GM12872 (cell line): ENCODE measurements at regions not wholly inside any gene's neighbourhood (a gene's known extent, or its start where the extent isn't known, plus 50 kb on each side); places are given as distances from the start of the nearest gene placed in this dataset.

Experiments
- TF ChIP-seq, protein P1 (sequence below): IDR thresholded peaks from 3 replicates; pipeline ENCODE4 v1.5.1; 2011; ENCODE audit warnings: low read depth, mild to moderate bottlenecking, low read length, moderate library complexity; ENCODE audit not compliant: insufficient read depth

DNA sequence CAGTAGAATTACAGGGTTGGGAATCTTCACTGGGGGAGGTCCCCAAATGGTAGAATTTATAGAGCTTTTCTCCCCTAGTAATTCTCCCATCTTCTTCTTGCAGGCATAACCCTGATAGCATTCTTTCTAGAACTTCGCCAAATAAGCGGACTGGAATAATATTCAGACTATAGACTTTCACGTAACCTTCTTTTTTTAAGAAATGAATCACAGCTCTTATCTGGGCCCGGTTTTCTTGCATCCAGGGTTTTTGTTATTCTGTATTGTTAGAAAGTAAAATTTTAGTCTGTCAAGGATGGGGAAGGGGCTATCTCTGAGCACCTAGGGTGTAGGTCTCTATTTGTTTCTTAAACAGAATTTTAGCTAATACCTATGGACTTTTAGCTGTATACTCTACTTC is 476.8 kb upstream of the CITED2 start:
- TF ChIP-seq, protein P1, sequence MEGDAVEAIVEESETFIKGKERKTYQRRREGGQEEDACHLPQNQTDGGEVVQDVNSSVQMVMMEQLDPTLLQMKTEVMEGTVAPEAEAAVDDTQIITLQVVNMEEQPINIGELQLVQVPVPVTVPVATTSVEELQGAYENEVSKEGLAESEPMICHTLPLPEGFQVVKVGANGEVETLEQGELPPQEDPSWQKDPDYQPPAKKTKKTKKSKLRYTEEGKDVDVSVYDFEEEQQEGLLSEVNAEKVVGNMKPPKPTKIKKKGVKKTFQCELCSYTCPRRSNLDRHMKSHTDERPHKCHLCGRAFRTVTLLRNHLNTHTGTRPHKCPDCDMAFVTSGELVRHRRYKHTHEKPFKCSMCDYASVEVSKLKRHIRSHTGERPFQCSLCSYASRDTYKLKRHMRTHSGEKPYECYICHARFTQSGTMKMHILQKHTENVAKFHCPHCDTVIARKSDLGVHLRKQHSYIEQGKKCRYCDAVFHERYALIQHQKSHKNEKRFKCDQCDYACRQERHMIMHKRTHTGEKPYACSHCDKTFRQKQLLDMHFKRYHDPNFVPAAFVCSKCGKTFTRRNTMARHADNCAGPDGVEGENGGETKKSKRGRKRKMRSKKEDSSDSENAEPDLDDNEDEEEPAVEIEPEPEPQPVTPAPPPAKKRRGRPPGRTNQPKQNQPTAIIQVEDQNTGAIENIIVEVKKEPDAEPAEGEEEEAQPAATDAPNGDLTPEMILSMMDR: no peak

DNA sequence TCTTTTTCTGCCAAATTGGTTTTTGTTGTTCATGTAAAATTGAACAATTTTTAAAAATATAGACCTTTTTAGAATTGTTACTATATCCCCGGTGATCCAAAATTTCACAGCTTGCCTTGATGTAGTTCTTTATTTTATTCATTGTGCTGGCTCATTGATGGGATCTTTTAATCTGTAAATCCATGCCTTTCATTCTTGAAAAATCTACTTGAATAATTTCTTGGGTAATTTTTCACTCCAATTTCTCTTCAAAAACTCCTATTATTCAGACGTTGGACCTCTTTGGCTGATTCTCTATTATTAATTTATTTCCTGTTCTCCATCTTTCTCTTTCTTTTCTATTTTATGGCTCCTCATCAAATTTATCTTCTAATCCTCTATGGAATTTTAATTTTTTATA is 476.1 kb upstream of the CITED2 start:
- TF ChIP-seq, protein P1: no peak

DNA sequence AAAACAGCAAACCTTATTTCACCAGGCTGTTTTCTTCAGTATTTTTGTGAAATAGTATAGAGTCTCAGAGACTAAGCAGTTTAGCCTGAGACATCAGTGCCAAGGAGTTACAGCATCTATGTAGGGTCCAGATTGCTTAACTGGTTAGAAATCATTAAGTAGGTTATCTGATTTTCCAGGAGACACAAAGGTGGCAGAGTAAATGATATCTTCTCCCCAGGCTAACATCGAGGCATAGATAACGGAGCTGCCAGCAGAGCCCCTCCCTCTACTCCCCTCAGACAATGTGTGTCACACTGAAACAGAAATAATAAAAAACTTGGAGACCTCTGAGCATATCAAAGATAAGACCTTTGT is 473.0 kb upstream of the CITED2 start:
- TF ChIP-seq, protein P1: no peak

DNA sequence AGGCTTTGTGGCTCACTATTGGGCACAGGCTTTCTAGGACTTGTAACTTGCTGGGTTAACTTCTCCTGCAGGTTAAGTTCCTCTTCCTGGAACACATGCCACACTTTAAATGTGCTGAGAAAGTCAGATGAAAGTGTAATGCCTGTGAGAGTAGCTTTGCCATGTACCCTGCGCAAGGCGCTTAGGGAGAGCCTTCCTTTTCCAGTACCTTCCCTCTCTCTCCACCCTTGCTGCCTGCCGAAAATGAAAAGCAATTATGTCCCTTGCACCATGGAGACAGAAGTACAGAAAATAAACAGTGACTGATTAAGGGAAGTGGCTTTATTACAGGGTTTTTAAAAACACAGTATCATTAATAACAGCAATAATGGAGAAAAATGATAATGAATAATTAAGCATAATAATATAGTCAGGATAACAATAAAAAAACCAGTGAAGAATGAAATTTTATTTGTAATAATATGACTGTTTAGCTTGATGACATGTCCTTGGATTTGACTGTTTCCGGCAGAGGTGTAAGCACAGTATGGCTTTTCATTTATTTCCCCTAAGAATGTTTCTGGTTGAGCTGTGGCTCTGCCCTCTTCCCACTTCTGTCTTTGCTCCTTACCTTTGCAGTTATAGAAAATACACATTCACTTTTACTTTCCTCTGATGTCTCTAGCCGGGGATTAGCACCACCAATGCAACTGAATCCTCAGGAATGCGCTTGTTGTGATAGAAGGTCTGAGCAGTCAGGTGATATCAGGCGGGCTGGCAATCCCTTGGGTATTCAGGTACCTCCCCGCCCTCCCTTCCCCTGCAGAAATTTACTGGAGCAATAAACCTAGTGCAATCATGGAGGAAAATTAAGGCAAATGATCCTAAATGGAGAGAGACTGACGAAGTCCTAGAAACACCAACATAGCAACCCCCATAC is 472.3 kb upstream of the CITED2 start:
- TF ChIP-seq, protein P1: no peak

DNA sequence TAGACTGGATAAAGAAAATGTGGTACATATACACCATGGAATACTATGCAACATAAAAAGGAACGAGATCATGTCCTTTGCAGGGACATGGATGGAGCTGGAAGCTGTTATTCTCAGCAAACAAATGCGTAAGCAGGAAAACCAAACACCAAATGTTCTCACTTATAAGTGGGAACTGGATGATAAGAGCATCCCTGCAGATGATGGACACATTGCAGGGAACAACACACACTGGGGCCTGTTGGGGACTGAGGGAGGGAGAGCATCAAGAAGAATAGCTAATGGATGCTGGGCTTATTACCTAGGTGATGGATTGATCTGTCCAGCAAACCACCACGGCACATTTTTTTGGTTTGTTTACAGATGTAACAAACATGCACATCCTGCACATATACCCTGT is 470.5 kb upstream of the CITED2 start:
- TF ChIP-seq, protein P1: no peak

DNA sequence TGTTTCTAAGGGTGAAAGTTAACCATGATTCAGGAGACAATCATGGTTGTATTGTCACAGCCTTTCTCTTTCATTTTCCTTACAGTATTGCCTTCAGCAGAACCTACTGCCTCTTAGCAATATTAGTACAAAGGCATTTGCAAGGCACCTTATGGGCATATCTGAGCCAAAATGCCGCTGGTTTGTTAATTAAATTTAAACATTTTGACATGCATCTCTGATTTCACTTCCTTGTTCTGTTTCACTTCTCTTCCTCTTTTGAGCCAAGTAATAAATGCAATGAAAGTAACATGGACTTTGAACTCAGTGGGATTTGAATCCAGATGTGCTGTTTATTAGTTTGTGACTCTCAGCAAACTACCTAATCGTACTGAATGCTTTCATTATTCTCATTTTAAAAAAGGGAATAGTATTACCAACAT is 467.4 kb upstream of the CITED2 start:
- TF ChIP-seq, protein P1: no peak

DNA sequence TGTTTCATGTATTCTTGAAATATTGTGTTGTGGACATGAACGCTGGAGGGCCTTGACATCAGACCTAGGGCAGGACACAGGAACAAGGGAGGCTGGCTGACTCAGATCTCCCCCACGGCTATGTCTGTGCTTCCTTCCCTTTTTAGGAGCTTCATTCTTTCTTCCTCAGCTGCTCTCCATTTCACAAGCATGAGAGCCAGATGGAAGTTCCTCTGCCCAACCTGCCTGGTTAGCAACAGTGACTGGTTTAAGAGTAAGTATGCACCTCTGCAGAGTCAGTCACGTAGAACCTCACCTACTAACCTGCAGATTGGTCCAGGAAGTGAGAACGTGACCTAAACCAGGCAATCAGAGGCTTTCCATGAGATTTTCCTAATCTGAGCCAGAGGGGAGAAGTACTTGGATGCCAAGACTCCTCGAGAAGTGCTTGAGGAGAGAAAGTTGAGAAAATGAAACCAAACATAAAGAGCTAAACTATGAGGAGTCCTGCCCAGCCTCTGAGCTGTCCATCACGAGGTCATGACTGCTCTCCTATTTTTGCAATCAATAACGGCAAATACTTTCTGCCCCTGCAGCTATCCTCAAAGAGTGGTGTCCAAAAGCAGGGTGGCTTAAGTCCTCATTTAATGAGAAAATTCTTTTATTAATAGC is 465.2 kb upstream of the CITED2 start:
- TF ChIP-seq, protein P1: no peak
